HG03159 (cell line): ENCODE measurements at regions not wholly inside any gene's neighbourhood (a gene's known extent, or its start where the extent isn't known, plus 50 kb on each side); places are given as distances from the start of the nearest gene placed in this dataset.

Experiments used
- ATAC-seq: cut with Tn5 transposase; IDR thresholded peaks from one replicate; pipeline ENCODE4 v1.9.1; 2021; ENCODE audit warnings: mild to moderate bottlenecking, moderate library complexity; ENCODE audit not compliant: unreplicated experiment

- ATAC-seq = no peak
Observed at GRCh38 chr20:9923648-9924047, 84.8 kb upstream of the PAK5 start.

- no peak for ATAC-seq
Observed at GRCh38 chr20:9920866-9921265, 82.0 kb upstream of the PAK5 start.

- ATAC-seq = peak; percentile 96
Observed at GRCh38 chr20:9919271-9920014, 80.6 kb upstream of the PAK5 start.

GRCh38 chr20:9918348-9918747, 79.5 kb upstream of the PAK5 start:
- no peak for ATAC-seq

GRCh38 chr20:9916761-9917160, 77.9 kb upstream of the PAK5 start:
- ATAC-seq = no peak

- peak; percentile 56 for ATAC-seq
Observed at GRCh38 chr20:9912858-9913434, 74.1 kb upstream of the PAK5 start.

- ATAC-seq = no peak
Observed at GRCh38 chr20:9912290-9912689, 73.4 kb upstream of the PAK5 start.

- ATAC-seq = no peak
Observed at GRCh38 chr20:9911519-9911918, 72.6 kb upstream of the PAK5 start.

- no peak for ATAC-seq
Observed at GRCh38 chr20:9909167-9909566, 70.3 kb upstream of the PAK5 start.

GRCh38 chr20:9903048-9903655, 64.3 kb upstream of the PAK5 start:
- peak; percentile 65 for ATAC-seq

GRCh38 chr20:9889270-9889981, 50.5 kb upstream of the PAK5 start:
- ATAC-seq = peak; percentile 79
